GM19395 (cell line): ENCODE measurements at regions not wholly inside any gene's neighbourhood (a gene's known extent, or its start where the extent isn't known, plus 50 kb on each side); places are given as distances from the start of the nearest gene placed in this dataset.
"Not testable (repeated sequence)": the region's sequence is repeated elsewhere in the genome, so short reads cannot be mapped to it uniquely, and the experiment has no call there.

ENCODE experiments used
- ATAC-seq: cut with Tn5 transposase; IDR thresholded peaks from one replicate; pipeline ENCODE4 v1.9.1; 2021; ENCODE audit warnings: mild to moderate bottlenecking, moderate library complexity; ENCODE audit not compliant: unreplicated experiment

DNA sequence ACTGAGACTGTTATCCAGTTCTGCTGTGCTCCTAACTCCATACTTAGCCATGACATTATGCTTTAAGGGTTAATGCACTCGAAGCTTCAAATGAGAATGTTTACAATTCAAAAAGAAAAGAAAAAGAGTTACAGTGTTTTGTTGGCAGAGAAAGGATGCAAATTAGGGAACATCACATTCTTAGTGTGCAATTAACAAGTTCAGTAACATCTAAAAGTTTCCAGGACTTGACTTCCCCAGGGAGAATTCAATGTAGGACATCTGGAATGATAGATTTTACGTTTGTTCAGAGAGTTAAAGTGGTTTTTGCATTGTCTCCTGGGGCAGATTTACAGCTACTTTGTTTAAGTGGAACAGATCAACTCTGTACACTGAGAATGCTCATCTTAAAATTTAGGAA, 525.2 kb downstream of the LIG4 start:
- no peak for ATAC-seq

DNA sequence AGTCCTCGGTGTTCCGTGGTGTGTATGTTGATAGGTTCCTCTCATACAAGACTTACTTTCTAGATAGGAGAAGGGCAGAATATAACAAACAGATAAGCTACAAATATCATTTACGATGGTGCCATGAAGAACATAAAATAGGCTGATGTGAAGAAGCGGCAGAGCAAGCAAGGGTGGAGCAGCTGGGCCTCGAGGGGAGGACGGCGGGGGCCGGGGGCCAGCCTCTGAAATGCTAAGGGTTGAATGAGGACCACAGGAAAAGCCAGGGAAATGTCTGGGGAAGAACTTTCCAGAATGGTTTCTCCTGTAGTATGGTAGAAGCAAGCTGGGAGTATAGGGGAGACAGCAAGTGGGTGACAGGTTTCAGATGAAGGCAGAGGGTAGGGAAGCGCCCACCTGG, 529.5 kb downstream of the LIG4 start:
- ATAC-seq, result no peak

DNA sequence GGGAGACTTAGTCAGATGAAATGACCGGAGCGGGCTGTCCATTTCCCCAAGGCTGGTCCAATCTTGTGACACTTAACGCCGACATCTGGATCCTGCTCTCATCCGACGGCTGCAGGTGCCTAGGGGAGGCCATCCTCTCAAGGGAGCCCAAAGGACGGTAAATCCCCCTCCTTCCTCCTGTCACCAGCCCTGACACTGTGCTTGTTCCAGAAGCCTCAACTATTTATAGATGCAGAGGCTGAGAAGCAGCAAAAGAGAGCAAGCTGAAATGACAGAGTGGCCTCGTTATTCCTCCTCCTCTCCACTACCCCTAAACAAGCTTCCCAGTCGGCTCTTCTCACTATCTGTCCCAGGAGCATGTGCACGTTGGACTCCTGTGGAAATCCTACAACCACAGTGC, 533.7 kb downstream of the LIG4 start:
- no peak for ATAC-seq

DNA sequence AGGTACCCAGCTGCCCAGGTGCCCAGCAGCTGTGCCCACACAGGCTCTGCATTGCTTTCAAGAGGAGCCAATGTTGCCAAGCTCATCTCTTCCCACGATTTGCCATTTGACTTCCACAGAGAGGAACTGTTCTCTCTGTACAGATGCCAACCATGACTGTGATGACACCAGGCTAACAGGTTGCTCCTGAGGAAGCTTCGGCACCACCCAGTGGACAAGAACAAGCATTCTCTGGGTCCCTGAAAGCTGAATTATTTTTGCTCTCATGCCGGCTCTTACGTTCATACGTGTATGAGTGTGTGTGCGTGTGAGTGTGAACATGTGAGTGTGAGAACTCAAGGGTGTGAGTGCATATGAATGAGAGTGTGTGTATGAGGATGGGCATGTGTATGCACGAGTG, 535.2 kb downstream of the LIG4 start:
- ATAC-seq, result no peak

- no peak for ATAC-seq
These were observed 537.2 kb downstream of the LIG4 start for GRCh38 chr13:107678075-107678689.

GRCh38 chr13:107675847-107676550, 539.3 kb downstream of the LIG4 start:
- ATAC-seq, result no peak

DNA sequence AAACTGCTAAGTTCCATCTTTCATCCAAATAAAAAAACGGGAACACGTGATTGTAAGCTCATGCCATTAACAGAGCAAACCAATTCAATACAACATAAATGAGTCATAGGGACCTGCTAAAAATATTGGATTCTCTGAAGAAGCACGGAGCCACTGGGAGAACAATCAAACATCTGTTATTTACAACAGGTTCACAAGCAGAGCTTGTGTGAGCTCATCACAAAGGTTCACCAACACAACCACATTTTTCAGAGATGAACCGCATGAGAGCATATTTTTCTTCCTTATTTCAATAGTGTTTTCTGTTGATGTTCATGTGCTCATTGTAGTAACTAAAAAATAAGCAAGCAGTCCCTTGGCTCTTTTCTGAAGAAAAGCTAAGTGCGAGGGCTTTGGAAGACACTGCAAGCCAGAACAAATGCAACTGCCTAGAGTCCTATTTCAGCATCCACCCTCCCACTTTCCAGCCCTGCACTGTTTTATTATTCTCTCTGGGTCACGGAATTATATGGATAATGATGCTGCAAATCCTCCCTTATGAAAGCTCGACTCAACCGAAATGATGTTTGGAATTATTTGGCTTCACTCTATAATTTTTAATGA, 545.8 kb downstream of the LIG4 start:
- ATAC-seq, result no peak

DNA sequence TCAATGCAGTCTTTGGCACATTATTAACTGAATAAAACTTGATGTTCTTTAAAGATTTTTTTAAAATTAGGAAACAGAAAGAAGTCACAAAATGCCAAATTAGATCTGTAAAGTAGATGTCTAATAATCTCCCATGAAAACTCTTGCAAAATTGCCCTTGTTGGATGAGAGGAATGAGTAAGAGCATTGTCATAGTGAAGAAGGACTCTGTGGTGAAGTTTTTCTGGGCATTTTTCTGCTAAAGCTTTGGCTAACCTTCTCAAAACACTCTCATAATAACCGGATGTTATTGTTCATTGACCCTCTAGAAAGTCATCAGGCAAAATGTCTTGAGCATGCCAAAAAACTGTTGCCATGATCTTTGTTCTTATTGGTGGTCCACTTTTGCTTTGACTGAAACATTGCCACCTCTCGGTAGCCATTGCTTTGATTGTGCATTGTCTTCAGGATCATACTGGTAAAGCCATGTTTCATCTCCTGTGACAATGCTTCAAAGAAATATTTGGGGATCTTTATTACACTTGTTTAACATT, 549.3 kb downstream of the LIG4 start:
- no peak for ATAC-seq

GRCh38 chr13:107650081-107650701, 565.1 kb downstream of the LIG4 start:
- ATAC-seq, result peak; percentile 89

- ATAC-seq, result no peak
These were observed 566.3 kb downstream of the LIG4 start for GRCh38 chr13:107649079-107649478.

GRCh38 chr13:107644136-107644535, 571.2 kb downstream of the LIG4 start:
- ATAC-seq, result no peak

DNA sequence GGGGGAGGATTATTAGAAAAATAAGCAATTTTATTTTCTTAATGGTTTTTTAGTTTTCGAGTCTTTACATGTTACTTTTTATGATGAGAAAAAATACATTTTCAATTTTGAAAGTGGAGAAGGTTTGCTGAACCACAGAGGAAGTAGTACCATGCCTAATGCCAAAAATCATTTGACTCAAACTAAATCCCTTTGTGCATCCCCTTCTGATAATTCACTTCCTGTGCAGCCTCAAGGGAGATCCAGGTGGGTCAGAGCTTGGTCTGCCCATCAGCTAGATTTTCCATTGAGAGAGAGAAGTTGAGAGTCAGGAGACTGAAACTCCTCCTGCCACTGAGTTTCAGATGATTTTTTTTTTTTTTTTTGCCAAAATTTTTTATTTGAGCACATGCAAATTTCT, 571.7 kb downstream of the LIG4 start:
- no peak for ATAC-seq

GRCh38 chr13:107642831-107643230, 572.5 kb downstream of the LIG4 start:
- no peak for ATAC-seq

DNA sequence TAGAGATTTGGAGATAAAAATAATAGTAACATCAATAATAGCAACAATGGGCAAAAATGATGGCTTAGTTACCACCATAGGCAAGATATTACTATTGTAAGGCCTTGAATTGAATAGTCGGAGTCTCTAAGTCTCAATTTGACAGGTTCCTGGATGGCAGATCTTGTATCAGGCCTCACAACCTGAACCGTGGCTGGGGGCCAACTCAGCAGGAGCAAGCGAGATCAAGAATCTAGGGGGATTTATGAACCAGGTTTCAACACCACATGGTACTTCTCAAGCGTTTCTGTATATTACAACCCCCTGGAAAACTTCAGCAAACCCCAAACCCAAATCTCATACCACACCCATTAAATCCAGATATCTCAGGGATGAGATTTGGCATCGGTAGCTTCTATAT, 573.8 kb downstream of the LIG4 start:
- ATAC-seq, result no peak

DNA sequence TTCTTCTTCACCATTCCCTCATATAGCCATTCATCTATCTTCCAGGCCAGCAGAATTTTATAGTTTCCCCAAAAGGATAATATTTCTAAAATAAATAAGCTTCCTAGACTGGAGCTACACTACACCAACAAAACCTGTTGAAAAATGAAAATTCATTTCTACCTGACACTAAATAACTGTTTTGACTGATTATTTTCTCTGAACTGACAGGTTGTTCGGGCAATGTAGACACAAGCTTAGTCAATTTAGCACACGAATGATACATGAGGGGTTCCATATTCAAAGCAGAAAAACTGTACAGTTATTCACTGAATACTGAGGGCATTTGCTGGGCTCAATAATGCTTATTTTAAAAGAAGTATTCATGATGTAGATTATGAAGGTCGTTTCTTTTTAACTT, 589.7 kb downstream of the LIG4 start:
- ATAC-seq, result no peak

GRCh38 chr13:107617527-107617926, 597.8 kb downstream of the LIG4 start:
- ATAC-seq, result no peak

DNA sequence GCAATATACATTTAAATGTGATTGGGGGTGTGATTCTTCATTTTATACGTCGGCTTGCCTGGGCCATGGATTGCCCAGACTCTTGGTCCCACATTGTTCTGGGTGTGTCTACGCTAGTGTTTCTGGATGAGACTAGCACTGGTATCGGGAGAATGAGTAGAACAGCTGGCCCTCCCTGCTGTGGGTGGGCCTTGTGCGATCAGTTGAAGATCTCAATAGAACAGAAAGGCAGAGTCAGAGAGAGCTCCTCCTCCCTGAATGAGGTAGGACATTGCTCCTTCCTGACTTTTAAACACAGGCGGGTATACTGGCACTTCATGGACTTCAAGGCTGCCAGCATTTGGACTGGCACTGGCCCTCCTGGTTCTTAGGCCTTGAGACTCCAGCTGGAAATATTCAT, 603.0 kb downstream of the LIG4 start:
- ATAC-seq, result no peak

GRCh38 chr13:107608736-107609135, 606.6 kb downstream of the LIG4 start:
- no peak for ATAC-seq

DNA sequence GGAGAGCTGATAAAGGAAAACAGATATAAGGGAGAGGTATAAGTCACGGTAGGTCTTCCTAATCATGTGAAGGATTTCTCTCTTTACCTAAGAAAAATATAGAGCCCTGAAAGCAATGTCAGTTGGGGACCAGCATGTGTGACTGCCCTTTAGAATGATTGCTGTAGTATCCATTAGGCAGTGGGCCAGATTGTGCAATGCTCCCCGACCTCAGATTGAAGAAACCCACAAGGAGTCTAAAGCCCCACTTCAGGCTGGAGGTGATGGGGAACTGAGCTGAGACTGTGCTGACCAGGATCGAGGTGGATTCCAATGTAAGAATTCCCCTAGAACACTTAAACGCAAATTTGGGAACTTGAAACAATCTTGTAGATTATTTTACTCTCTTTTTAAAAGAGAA, 614.4 kb downstream of the LIG4 start:
- no peak for ATAC-seq

- ATAC-seq, result not testable (repeated sequence)
These were observed 619.0 kb downstream of the LIG4 start for GRCh38 chr13:107596306-107596705.

DNA sequence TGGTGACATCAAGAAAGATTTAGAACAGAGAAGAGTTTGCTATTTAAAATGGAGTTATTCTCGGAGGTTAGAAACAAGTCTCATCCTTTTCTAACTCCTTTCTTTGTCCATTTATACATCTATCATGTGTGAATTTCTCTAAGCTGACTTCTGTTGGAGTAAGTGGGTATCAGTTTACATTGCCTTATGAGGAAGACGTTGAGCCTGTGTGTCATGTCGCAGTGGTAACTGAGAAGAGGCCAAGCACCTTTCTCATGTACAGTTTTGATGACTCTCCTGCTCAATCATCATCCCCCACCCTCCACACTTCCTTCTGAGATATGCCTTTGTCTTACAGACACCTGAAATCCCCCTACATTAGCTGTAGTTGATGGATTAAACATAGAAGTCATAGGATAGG, 624.8 kb downstream of the LIG4 start:
- no peak for ATAC-seq

- ATAC-seq, result no peak
These were observed 627.7 kb downstream of the LIG4 start for GRCh38 chr13:107587681-107588080.
